ENCODE measurements at regions not wholly inside any gene's neighbourhood (a gene's known extent, or its start where the extent isn't known, plus 50 kb on each side); places are given as distances from the start of the nearest gene placed in this dataset.

DNA sequence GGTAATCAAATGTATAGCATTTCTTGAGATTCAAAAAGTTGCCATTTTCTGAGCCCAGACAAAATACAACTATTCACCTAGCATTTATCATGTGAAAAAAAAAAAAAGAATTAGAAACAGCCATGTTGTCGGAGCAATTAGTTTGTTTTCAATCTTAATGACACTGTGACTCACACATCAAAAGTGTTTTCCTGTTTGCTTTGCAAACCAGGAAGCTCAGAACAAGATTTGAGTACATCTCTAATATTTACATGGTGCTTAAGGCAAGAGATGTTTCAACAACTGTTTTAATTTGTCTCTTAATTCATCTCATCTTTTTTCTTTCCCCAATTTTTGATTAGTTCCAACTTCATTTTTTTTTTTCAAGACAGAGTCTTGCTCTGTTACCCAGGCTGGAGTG is 62.5 kb upstream of the CAPZB start:
- Mint-ChIP-seq H3K27me3 (ENCODE audit: low read depth, unreplicated experiment) (peaks cover 15% of the 10 kb centered on the region), H3K4me3 (ENCODE audit: unreplicated experiment) (no peak overlapping the region)
- no peak for FAIRE-seq

DNA sequence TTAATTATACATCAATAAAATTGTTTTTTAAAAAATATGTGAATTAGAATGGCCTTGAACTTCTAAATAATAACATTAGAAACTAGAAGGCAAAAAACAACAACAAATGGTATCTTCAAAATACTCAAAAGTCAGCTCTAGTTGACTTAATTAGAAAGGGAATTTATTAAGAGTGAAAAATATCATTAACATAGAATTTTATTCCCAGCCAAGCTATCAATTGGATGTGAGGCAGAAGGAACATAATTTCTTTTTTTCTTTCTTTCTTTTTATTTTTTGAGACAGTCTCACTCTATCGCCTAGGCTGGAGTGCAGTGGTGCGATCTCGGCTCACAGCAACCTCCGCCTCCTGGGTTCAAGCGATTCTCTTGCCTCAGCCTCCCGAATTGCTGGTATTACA is 51.2 kb upstream of the CAPZB start:
- H3K27ac ChIP-seq (ENCODE audit: low read depth, low read length), result no peak overlapping the region
- TF ChIP-seq, protein P1, sequence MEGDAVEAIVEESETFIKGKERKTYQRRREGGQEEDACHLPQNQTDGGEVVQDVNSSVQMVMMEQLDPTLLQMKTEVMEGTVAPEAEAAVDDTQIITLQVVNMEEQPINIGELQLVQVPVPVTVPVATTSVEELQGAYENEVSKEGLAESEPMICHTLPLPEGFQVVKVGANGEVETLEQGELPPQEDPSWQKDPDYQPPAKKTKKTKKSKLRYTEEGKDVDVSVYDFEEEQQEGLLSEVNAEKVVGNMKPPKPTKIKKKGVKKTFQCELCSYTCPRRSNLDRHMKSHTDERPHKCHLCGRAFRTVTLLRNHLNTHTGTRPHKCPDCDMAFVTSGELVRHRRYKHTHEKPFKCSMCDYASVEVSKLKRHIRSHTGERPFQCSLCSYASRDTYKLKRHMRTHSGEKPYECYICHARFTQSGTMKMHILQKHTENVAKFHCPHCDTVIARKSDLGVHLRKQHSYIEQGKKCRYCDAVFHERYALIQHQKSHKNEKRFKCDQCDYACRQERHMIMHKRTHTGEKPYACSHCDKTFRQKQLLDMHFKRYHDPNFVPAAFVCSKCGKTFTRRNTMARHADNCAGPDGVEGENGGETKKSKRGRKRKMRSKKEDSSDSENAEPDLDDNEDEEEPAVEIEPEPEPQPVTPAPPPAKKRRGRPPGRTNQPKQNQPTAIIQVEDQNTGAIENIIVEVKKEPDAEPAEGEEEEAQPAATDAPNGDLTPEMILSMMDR (IDR thresholded peaks at IDR 0.05; ENCODE audit: insufficient read depth, low read depth, low read length), result no peak
- no peak for TF ChIP-seq EZH2 (IDR thresholded peaks at IDR 0.05; ENCODE audit: insufficient read depth, low read length)
- no peaks in the 10 kb centered on the region for H3K4me1 Mint-ChIP-seq (ENCODE audit: low read depth, unreplicated experiment)
- H3K36me3 ChIP-seq (ENCODE audit: insufficient read depth, low read length), result no peaks in the 10 kb centered on the region
- no peaks in the 10 kb centered on the region for H4K20me1 ChIP-seq (ENCODE audit: insufficient read depth, low read length)
- H2AFZ ChIP-seq (ENCODE audit: low read depth, low read length), result no peak overlapping the region
- no peak overlapping the region for H3K4me3 ChIP-seq (ENCODE audit: insufficient read depth, low read depth, low read length)
- no peaks in the 10 kb centered on the region for H3K27me3 ChIP-seq (ENCODE audit: insufficient read depth, low read length)
- no peak overlapping the region for H3K4me3 Mint-ChIP-seq (ENCODE audit: unreplicated experiment)
- H3K36me3 Mint-ChIP-seq (ENCODE audit: low read depth, unreplicated experiment), result no peaks in the 10 kb centered on the region
- no peak overlapping the region for H3K9ac ChIP-seq (ENCODE audit: low read length)
- no peaks in the 10 kb centered on the region for H3K79me2 ChIP-seq (ENCODE audit: insufficient read depth, low read length)
- H3K4me2 ChIP-seq (ENCODE audit: low read length), result no peak overlapping the region
- H3K9me3 ChIP-seq (ENCODE audit: insufficient read depth, low read depth, low read length), result peaks cover under 1% of the 10 kb centered on the region
- no peaks in the 10 kb centered on the region for H3K4me1 ChIP-seq (ENCODE audit: insufficient read depth, low read length)
- FAIRE-seq (no peak), DNase-seq (ENCODE audit: low read depth) (no peak)
- peaks cover 2% of the 10 kb centered on the region for H3K27me3 Mint-ChIP-seq (ENCODE audit: low read depth, unreplicated experiment)
- no peak overlapping the region for H3K27ac Mint-ChIP-seq (ENCODE audit: unreplicated experiment)
- H3K9me3 Mint-ChIP-seq (ENCODE audit: unreplicated experiment), result peaks cover 8% of the 10 kb centered on the region

More for the DNA sequence above, 62.5 kb upstream of the CAPZB start:
- Histone ChIP-seq H2AFZ (ENCODE audit: low read depth, low read length) (no peak overlapping the region), H3K27me3 (ENCODE audit: insufficient read depth, low read length) (peaks cover 5% of the 10 kb centered on the region), H3K4me1 (ENCODE audit: insufficient read depth, low read length) (no peaks in the 10 kb centered on the region), H3K79me2 (ENCODE audit: insufficient read depth, low read length) (no peaks in the 10 kb centered on the region), H3K9ac (ENCODE audit: low read length) (no peak overlapping the region), H3K9me3 (ENCODE audit: insufficient read depth, low read depth, low read length) (peaks cover 5% of the 10 kb centered on the region), H3K4me3 (ENCODE audit: insufficient read depth, low read depth, low read length) (no peak overlapping the region), H3K27ac (ENCODE audit: low read depth, low read length) (no peak overlapping the region), H4K20me1 (ENCODE audit: insufficient read depth, low read length) (no peaks in the 10 kb centered on the region), H3K4me2 (ENCODE audit: low read length) (no peak overlapping the region), H3K36me3 (ENCODE audit: insufficient read depth, low read length) (no peaks in the 10 kb centered on the region)
- Mint-ChIP-seq H3K36me3 (ENCODE audit: low read depth, unreplicated experiment) (no peaks in the 10 kb centered on the region), H3K9me3 (ENCODE audit: unreplicated experiment) (peaks cover 26% of the 10 kb centered on the region), H3K4me1 (ENCODE audit: low read depth, unreplicated experiment) (no peaks in the 10 kb centered on the region), H3K27ac (ENCODE audit: unreplicated experiment) (no peak overlapping the region)
- TF ChIP-seq, protein P1 (IDR thresholded peaks at IDR 0.05; ENCODE audit: insufficient read depth, low read depth, low read length), result no peak
- TF ChIP-seq EZH2 (IDR thresholded peaks at IDR 0.05; ENCODE audit: insufficient read depth, low read length), result no peak
- DNase-seq (ENCODE audit: low read depth), result no peak

- Histone ChIP-seq H3K4me1 (ENCODE audit: insufficient read depth, low read length) (no peaks in the 10 kb centered on the region), H3K27me3 (ENCODE audit: insufficient read depth, low read length) (no peaks in the 10 kb centered on the region), H3K27ac (ENCODE audit: low read depth, low read length) (no peak overlapping the region), H4K20me1 (ENCODE audit: insufficient read depth, low read length) (no peaks in the 10 kb centered on the region), H3K4me3 (ENCODE audit: insufficient read depth, low read depth, low read length) (no peak overlapping the region), H3K9me3 (ENCODE audit: insufficient read depth, low read depth, low read length) (peaks cover 3% of the 10 kb centered on the region), H2AFZ (ENCODE audit: low read depth, low read length) (no peak overlapping the region), H3K9ac (ENCODE audit: low read length) (no peak overlapping the region), H3K4me2 (ENCODE audit: low read length) (no peak overlapping the region), H3K36me3 (ENCODE audit: insufficient read depth, low read length) (no peaks in the 10 kb centered on the region), H3K79me2 (ENCODE audit: insufficient read depth, low read length) (no peaks in the 10 kb centered on the region)
- no peaks in the 10 kb centered on the region for H3K4me1 Mint-ChIP-seq (ENCODE audit: low read depth, unreplicated experiment)
- peaks cover 2% of the 10 kb centered on the region for H3K27me3 Mint-ChIP-seq (ENCODE audit: low read depth, unreplicated experiment)
- H3K36me3 Mint-ChIP-seq (ENCODE audit: low read depth, unreplicated experiment), result no peaks in the 10 kb centered on the region
- DNase-seq (ENCODE audit: low read depth), result no peak
- peaks cover 8% of the 10 kb centered on the region for H3K9me3 Mint-ChIP-seq (ENCODE audit: unreplicated experiment)
- FAIRE-seq, result no peak
- TF ChIP-seq, protein P1 (IDR thresholded peaks at IDR 0.05; ENCODE audit: insufficient read depth, low read depth, low read length), result no peak
- no peak for TF ChIP-seq EZH2 (IDR thresholded peaks at IDR 0.05; ENCODE audit: insufficient read depth, low read length)
- H3K27ac Mint-ChIP-seq (ENCODE audit: unreplicated experiment), result no peak overlapping the region
- no peak overlapping the region for H3K4me3 Mint-ChIP-seq (ENCODE audit: unreplicated experiment)
Measured at GRCh38 chr1:19535214-19535613, 49.9 kb upstream of the CAPZB start.
